ENCODE measurements at regions not wholly inside any gene's neighbourhood (a gene's known extent, or its start where the extent isn't known, plus 50 kb on each side); places are given as distances from the start of the nearest gene placed in this dataset.
"Not testable (repeated sequence)": the region's sequence is repeated elsewhere in the genome, so short reads cannot be mapped to it uniquely, and the experiment has no call there.

DNA sequence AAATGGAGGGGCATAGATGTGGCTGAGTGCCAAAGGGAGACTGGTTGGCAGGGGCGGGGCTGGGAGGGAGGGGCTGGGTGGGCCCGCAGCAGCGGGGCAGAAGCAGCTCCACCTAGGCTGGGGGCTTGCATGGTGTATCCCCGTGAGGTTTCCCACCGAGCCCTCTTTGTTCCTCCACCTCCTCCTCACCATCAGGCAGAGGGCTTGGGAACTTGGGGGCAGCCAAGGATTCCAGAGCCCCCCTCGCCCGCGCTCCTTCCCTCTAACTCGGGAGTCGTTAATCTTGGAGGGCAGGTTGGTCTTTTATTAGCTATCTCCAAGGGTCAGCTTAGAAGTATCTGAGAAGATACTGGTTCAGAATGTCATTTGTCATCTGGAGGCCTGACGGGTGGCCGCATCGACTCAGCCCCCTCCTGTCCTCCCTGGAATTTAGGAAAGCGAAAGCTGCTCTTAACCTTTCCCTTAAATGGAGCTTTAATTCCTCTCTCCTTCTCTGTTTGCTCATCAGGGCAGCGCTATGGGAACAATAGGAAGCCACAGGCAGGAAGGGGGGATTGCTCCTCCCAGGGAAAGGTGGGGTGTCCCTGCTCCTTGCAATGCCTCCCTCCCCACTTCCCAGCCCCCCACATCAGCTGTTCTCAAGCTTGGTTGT is 274.3 kb upstream of the XYLT1 start:
- DNase-seq (ENCODE audit: low spot score), result no peak

DNA sequence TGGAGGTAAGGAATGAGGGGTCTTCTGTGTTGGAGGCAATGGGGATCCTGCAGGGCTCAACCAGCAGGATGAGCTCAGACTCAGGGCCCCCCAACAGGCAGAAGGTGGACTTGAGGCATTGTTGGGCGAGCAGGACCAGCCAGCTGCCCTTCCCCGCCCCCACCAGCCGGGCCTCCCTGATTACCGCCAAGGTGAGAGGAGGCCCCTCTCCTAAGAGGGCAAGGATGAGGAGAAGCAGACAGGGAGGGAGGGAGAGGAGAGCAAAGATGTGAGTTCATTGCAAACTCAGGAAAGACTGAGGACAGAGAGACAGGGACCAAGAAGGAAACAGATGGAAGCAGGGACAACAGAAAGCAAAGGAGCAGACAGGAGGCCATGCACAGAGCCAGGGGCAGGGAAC is 272.8 kb upstream of the XYLT1 start:
- no peak for DNase-seq (ENCODE audit: low spot score)

DNA sequence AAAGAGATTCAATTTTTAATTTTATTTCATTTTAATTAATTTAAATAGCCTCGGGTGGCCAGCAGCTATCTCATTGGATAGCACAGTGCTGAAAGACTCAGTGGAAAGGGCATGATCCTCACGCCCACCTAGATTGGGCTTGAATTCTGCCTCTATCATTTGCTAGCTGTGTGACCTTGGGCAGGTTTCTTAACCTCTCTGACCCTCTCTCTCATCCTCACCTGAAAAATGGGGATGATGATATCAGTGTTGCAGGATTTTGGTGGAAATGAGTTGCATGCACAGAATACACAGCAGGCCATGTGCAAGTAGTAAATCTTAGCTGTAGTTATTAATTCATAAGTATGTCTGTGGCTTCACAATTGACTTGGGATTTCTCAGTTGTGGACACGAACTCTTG is 272.4 kb upstream of the XYLT1 start:
- no peak for DNase-seq (ENCODE audit: low spot score)

DNA sequence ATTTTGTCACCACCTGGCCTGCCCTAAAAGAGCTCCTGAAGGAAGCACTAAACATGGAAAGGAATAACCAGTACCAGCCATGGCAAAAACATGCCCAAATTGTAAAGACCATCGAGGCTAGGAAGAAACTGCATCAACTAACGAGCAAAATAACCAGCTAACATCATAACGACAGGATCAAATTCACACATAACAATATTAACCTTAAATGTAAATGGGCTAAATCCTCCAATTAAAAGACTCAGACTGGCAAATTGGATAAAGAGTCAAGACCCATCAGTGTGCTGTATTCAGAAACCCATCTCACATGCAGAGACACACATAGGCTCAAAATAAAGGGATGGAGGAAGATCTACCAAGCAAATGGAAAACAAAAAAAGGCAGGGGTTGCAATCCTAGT is 264.3 kb upstream of the XYLT1 start:
- not testable (repeated sequence) for DNase-seq (ENCODE audit: low spot score)

- no peak for DNase-seq (ENCODE audit: low spot score)
Measured at GRCh38 chr16:17729820-17730219, 259.1 kb upstream of the XYLT1 start.

DNA sequence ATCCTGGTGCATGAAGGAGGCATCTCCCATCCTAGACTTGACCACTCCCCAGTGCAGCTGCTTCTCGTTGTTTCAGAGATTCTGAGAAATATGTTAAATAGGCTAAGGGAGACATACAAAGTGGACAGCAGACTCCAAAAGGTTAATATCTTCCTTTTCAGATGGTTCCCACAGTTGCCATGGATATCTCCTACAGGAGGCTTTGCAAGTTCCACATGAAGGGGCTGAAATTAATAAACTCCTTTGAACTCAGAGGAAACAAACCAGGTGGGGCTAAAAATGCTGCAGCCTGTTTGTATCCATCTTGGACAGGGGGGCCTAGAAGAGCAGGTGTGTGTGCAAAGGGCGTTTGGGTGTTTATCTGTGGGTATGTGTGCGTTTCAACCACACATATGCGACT is 257.4 kb upstream of the XYLT1 start:
- no peak for DNase-seq (ENCODE audit: low spot score)

DNA sequence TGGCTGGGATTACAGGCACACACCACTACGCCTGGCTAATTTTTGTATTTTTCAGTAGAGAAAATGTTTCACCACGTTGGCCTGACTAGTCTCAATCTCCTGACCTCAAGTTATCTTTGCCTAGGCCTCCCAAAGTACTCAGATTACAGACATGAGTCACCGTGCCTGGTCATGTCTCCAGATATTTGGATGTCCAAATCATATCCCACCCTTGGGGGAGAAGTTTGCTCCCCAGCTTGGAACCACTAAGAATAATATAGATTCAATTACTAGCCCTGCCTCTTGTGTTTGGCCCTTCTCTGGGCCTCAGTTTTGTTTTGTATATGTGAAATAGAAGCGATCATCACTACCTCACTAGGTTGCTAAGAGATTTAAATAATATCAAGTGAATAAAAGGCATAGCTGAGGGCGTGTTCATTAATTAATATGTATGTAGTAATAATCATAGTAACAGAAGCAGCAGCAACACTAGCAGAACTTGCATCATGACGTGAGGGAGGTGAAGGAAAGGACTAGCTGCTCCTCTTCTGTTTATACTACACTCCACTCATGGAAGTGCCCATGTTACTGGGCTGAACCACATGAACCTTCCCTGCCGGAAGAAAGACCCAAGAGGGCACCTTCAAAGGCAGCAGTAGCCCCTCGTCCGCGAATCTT is 253.6 kb upstream of the XYLT1 start:
- DNase-seq (ENCODE audit: low spot score), result no peak

DNA sequence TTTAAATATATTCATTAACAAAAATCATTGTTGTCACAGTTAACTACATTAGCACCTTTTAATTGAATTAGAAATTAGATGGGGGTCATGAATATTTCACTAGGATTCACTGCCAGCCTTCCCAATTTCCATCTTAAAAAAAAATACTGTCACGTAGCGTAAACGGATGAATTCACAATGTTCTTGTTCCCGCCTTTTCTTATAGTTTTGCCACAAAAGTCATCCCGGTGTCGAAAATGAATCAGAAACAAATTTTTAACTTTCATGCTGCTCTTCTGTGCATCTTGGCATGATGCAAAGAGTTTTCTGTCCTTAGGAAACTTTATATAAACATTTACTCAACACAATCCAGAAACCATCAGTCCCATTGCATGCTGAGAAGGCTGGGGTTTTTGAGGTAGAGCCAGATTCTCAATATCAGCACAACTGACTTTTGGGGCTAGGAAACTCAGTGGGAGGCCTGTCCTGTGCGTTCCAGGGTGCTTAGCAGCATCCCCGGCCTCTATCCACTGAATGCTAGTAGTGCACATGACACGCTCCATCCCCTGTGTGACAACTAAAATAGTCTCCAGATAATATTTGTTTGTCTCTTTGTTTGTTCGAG is 252.9 kb upstream of the XYLT1 start:
- no peak for DNase-seq (ENCODE audit: low spot score)

DNA sequence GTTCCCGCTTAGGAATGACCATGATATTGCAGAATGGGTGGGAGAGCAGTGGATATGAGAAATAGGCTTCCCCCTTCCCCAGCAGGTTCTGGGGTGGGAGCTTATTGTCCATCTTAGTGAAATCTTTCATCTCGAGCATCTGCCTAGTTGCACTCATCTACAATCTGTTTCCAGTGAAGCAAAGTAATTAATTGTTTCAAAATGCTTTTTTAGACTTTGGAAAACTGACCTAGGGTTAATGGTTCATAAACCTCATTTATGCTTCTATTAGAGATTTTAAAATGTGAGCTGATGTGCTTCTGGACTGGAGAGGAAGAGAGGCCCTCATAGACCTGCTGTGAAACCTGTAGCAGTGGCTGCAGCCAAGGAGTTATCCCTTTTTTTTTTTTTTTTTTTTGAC is 247.7 kb upstream of the XYLT1 start:
- DNase-seq (ENCODE audit: low spot score), result no peak

DNA sequence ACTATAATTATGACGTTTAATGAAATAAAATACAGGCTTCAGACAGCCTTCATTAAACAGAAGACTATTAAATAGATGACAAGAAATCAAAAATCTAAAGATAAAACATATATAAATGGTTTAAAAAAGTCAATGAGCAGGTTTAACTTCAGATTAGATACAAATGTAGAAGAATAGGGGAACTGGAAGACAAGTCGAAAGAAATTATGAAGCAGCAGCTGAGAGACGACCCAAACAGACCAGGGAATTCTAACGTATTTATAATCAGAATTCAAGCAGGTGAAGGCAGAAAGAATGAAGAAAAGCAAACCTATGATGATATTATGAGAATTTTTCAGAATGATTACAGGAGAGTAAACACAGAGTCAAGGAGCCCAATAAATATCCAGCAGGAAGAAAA is 235.1 kb upstream of the XYLT1 start:
- no peak for DNase-seq (ENCODE audit: low spot score)

- DNase-seq (ENCODE audit: low spot score), result no peak
Measured at GRCh38 chr16:17696616-17697015, 225.9 kb upstream of the XYLT1 start.

- no peak for DNase-seq (ENCODE audit: low spot score)
Measured at GRCh38 chr16:17692484-17692883, 221.7 kb upstream of the XYLT1 start.

GRCh38 chr16:17691899-17692176 is 221.1 kb upstream of the XYLT1 start:
- no peak for DNase-seq (ENCODE audit: low spot score)

DNA sequence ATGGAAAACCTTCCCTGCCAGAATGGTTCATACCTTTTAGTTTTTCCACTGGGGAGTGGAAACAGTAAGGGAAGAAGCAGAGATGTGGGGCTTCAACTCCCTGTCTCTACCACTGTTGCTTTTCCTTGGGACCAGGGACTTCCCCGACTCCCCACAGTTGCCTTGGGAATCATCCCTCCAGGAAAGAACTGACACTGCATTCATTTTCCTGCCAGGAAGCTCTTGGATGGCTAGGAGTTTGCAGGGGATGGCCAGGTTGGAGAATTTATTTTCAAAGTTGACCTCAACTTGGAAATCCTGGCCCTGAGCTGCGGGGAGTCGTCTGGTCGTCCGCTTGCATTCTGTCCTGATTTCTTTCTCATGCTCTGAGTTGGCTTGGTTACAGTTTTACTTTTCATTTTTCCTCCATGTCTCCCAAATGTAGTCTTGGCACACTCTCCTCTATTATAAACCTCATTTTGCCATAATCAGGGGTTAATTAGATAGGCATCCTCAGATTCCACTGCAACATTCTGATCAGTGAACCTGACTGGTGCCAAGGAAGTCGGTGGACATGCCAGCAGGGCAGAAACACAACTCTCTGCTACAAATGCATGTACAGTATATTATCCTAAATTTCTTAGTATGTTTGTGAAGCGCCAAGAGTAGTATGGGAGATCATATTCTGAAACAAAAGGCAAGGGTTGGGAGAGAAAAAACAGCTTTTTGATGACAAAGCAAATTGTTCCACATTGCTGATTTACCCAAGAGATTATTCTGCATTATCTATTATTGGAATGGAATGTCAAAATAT is 220.5 kb upstream of the XYLT1 start:
- DNase-seq (ENCODE audit: low spot score), result no peak

DNA sequence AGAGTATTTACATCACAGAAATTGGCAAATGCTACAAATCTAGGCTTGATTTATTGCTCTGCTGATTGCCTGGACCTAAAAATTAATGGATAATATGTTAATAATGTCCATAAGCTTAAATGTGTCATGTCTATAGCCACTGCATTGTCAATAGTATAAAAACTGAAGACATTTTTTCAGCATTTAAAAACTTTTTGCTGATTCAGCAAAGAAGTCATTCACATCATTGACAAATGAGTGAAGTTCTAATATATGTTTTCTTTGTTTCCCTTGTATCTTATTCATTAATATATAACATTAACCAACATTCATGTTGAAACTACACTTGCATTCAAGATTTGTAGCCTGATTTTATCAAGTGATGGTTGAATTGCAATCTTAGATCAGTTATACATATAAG is 214.7 kb upstream of the XYLT1 start:
- DNase-seq (ENCODE audit: low spot score), result no peak

- DNase-seq (ENCODE audit: low spot score), result no peak
Measured at GRCh38 chr16:17683281-17683680, 212.5 kb upstream of the XYLT1 start.

DNA sequence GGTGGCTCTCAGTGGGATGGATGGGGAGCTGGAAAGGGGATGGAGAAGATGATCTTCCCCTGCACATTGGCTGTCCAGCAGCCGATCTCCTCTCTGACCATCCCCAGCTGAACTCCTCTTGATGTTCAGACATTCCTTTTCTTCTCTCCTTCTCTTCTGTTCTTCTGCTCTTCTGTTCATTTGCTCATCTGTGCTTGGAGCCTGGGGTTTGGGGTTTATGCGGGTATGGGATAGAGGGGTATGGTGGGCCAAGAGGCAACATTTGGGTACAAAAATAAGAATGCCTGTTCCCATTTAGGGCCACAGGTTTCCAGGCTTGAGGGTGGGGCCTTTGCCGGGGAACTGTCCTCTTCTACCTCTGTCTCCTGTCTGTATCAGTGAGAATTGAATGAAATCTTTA is 205.4 kb upstream of the XYLT1 start:
- no peak for DNase-seq (ENCODE audit: low spot score)

- no peak for DNase-seq (ENCODE audit: low spot score)
Measured at GRCh38 chr16:17668386-17668785, 197.6 kb upstream of the XYLT1 start.

GRCh38 chr16:17666293-17666692 is 195.5 kb upstream of the XYLT1 start:
- DNase-seq (ENCODE audit: low spot score), result no peak

DNA sequence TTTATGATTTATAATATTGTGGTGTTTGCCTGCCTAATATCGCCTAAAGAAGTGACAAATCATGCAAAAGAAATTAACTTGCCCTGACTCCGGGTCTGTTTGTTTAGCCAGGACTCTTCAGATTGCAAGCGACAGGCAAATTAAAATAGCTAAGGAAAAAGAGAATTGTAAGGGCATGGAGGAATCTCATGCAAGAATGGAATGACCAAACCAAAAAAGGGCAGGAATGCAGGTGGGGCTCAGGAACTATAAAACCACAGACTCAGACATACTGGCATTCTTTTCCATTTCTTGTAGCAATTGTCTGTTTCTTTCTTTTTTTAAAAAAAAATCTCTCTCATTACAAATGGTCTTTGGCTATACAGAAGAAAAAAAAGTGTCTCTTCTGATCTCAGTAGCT is 188.1 kb upstream of the XYLT1 start:
- no peak for DNase-seq (ENCODE audit: low spot score)

DNA sequence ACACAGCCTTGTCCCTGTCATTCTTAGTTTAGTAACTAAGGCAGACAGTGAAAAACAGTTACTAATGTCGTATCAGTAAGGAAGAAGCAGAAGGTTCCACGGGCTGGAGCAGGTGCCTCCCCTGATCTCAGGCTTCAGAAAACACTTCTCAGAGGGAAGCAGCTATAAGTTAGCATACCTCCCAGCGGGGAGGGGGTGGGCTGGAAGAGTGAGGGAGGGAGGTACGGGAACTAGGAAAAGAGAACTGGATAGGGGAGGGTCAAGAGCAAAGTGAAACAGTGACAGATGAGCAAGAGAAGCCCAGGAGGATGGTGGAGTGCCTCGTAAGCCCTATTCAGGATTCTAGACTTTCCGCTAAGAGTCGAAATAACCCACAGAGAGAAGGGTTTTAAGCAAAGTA is 186.3 kb upstream of the XYLT1 start:
- DNase-seq (ENCODE audit: low spot score), result no peak

- no peak for DNase-seq (ENCODE audit: low spot score)
Measured at GRCh38 chr16:17654571-17654970, 183.8 kb upstream of the XYLT1 start.

DNA sequence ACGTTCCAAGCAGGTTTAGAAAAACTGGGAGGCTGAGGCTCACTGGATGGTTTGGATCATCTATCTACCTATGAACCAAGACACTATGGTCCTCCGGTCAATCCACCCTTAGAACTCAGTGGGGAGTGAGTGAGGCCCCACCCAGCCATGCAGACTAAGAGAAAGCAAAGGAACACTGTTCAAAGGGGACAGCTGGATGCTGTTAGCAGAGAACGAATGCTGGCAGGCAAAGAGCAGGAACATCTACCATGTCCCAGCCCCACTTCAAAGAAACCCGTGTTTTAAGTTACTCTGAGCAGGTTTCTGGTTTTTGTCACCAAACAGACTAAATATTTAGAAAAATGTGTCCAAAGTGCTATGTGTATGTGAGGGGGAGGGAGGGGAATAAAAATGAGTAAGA is 183.4 kb upstream of the XYLT1 start:
- no peak for DNase-seq (ENCODE audit: low spot score)
